Mesothelial cell of epicardium (in vitro differentiated cells): ENCODE measurements at regions not wholly inside any gene's neighbourhood (a gene's known extent, or its start where the extent isn't known, plus 50 kb on each side); places are given as distances from the start of the nearest gene placed in this dataset.

Source experiments
- DNase-seq, 2 experiments: peaks; one replicate each; pipeline ENCODE4 v3.0.0; 2021; ENCODE audit warnings: low spot score in 2 of 2; ENCODE audit not compliant: unreplicated experiment in 2 of 2
- H3K27ac Mint-ChIP-seq: 2 replicates; pipeline ENCODE4 v1.8.0; 2021; ENCODE audit warnings: mixed read lengths
- H3K27me3 Mint-ChIP-seq: 2 replicates; pipeline ENCODE4 v1.8.0; 2021; ENCODE audit warnings: low read depth, mixed read lengths
- H3K36me3 Mint-ChIP-seq: 2 replicates; pipeline ENCODE4 v1.8.0; 2021; ENCODE audit warnings: mixed read lengths
- H3K4me1 Mint-ChIP-seq: 2 replicates; pipeline ENCODE4 v1.8.0; 2021; ENCODE audit warnings: mixed read lengths
- H3K4me3 Mint-ChIP-seq: 2 replicates; pipeline ENCODE4 v1.8.0; 2021; ENCODE audit warnings: mild to moderate bottlenecking, moderate library complexity, mixed read lengths
- H3K9me3 Mint-ChIP-seq: 2 replicates; pipeline ENCODE4 v1.8.0; 2021; ENCODE audit warnings: mixed read lengths
- CTCF ChIP-seq: fragments of 200-600 bp; sonication (generic); IDR thresholded peaks from one replicate; pipeline ENCODE4 v1.5.0; 2021; ENCODE audit warnings: antibody characterized with exemption; ENCODE audit not compliant: unreplicated experiment

- no peak overlapping the region for H3K27ac Mint-ChIP-seq
- no peaks in the 10 kb centered on the region for H3K4me1 Mint-ChIP-seq
- peaks cover 35% of the 10 kb centered on the region for H3K9me3 Mint-ChIP-seq
- H3K36me3 Mint-ChIP-seq: no peaks in the 10 kb centered on the region
- TF ChIP-seq CTCF: no peak
- H3K27me3 Mint-ChIP-seq: no peaks in the 10 kb centered on the region
- no peak for DNase-seq
- H3K4me3 Mint-ChIP-seq: no peak overlapping the region
Measured at GRCh38 chr4:45539142-45539814, 584.6 kb downstream of the GABRG1 start.

- Mint-ChIP-seq H3K27ac (no peak overlapping the region), H3K36me3 (no peaks in the 10 kb centered on the region), H3K27me3 (no peaks in the 10 kb centered on the region), H3K9me3 (peaks cover 31% of the 10 kb centered on the region), H3K4me1 (no peaks in the 10 kb centered on the region), H3K4me3 (no peak overlapping the region)
- TF ChIP-seq CTCF: no peak
- no peak for DNase-seq
Measured at GRCh38 chr4:45530498-45530897, 593.4 kb downstream of the GABRG1 start.

GRCh38 chr4:45527160-45527559 lies 596.7 kb downstream of the GABRG1 start:
- no peaks in the 10 kb centered on the region for H3K27me3 Mint-ChIP-seq
- DNase-seq: no peak
- H3K36me3 Mint-ChIP-seq: no peaks in the 10 kb centered on the region
- no peaks in the 10 kb centered on the region for H3K4me1 Mint-ChIP-seq
- no peak overlapping the region for H3K4me3 Mint-ChIP-seq
- peaks cover 17% of the 10 kb centered on the region for H3K9me3 Mint-ChIP-seq
- H3K27ac Mint-ChIP-seq: no peak overlapping the region
- TF ChIP-seq CTCF: no peak

GRCh38 chr4:45518832-45519231 lies 605.0 kb downstream of the GABRG1 start:
- Mint-ChIP-seq H3K27me3 (no peaks in the 10 kb centered on the region), H3K9me3 (peaks cover 12% of the 10 kb centered on the region), H3K4me3 (no peak overlapping the region), H3K4me1 (no peaks in the 10 kb centered on the region), H3K27ac (no peak overlapping the region), H3K36me3 (no peaks in the 10 kb centered on the region)
- no peak for TF ChIP-seq CTCF
- no peak for DNase-seq

- no peaks in the 10 kb centered on the region for H3K27me3 Mint-ChIP-seq
- TF ChIP-seq CTCF: no peak
- H3K27ac Mint-ChIP-seq: no peak overlapping the region
- no peaks in the 10 kb centered on the region for H3K4me1 Mint-ChIP-seq
- H3K36me3 Mint-ChIP-seq: no peaks in the 10 kb centered on the region
- DNase-seq: no peak
- H3K9me3 Mint-ChIP-seq: no peaks in the 10 kb centered on the region
- H3K4me3 Mint-ChIP-seq: no peak overlapping the region
Measured at GRCh38 chr4:45502471-45502870, 621.4 kb downstream of the GABRG1 start.

GRCh38 chr4:45484740-45485139 lies 639.1 kb downstream of the GABRG1 start:
- Mint-ChIP-seq H3K4me1 (no peaks in the 10 kb centered on the region), H3K9me3 (no peaks in the 10 kb centered on the region), H3K27me3 (peaks cover 3% of the 10 kb centered on the region), H3K27ac (no peak overlapping the region), H3K4me3 (no peak overlapping the region), H3K36me3 (no peaks in the 10 kb centered on the region)
- DNase-seq: no peak
- no peak for TF ChIP-seq CTCF
